ENCODE measurements at regions not wholly inside any gene's neighbourhood (a gene's known extent, or its start where the extent isn't known, plus 50 kb on each side); places are given as distances from the start of the nearest gene placed in this dataset.

DNA sequence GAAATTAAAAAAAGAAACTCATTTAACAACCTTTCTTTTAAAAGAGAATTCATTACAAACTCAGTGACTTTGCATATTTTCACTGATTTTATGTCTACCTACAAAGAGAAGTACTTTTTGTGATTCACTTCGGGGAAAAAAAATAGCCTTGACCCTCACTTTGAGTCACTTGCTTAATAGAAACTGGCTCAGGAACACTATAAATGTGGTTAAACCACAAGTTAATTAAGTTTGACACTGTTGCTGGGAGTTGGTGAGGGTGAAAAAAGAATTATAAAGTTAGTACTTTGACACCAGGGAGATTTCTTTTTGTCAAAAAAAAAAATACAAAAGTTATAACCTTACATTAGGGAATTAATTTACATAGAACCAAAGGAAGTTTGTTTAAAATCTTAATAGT lies 810.9 kb downstream of the NR2F2 start:
- H3K36me3 ChIP-seq: no peaks in the 10 kb centered on the region
- in situ Hi-C loops (cut with MboI; ENCODE audit: low sequenced_read_pairs in 4 of 4): no loop called here
- H3K27ac ChIP-seq: no peak overlapping the region
- no peaks in the 10 kb centered on the region for H3K4me1 ChIP-seq
- no peaks in the 10 kb centered on the region for H3K9me3 ChIP-seq
- TF ChIP-seq POLR2A (IDR thresholded peaks at IDR 0.05): no peak
- TF ChIP-seq, protein P1, sequence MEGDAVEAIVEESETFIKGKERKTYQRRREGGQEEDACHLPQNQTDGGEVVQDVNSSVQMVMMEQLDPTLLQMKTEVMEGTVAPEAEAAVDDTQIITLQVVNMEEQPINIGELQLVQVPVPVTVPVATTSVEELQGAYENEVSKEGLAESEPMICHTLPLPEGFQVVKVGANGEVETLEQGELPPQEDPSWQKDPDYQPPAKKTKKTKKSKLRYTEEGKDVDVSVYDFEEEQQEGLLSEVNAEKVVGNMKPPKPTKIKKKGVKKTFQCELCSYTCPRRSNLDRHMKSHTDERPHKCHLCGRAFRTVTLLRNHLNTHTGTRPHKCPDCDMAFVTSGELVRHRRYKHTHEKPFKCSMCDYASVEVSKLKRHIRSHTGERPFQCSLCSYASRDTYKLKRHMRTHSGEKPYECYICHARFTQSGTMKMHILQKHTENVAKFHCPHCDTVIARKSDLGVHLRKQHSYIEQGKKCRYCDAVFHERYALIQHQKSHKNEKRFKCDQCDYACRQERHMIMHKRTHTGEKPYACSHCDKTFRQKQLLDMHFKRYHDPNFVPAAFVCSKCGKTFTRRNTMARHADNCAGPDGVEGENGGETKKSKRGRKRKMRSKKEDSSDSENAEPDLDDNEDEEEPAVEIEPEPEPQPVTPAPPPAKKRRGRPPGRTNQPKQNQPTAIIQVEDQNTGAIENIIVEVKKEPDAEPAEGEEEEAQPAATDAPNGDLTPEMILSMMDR (IDR thresholded peaks at IDR 0.05 in 4 of 5, conservative IDR thresholded peaks at IDR 0.05 in 1 of 5): no peak
- no peaks in the 10 kb centered on the region for H3K27me3 ChIP-seq
- DNase-seq (no peak), ATAC-seq (no peak)
- intact Hi-C loops (cut with DNase I; ENCODE audit: low total_unique reads): no loop called here
- no peak overlapping the region for H3K4me3 ChIP-seq

DNA sequence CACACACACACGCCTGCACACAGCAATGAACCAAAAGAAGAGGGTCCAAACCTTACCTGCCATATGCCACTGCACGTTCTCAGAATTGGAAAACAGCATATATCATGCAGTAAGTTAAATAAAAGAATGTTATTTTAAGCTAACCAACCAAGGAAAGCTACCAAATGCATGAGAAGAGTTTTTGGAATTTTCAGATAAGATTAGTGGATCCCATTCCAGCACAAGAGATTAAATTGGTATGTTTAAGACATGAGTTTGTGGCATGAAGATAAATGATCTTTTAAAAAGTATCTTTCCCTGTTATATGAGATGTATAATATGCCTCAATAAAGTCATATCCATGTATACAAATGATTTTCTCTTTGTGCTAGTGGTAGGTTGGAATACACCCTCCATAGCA lies 811.4 kb downstream of the NR2F2 start:
- H3K36me3 ChIP-seq: no peaks in the 10 kb centered on the region
- in situ Hi-C loops (cut with MboI; ENCODE audit: low sequenced_read_pairs in 4 of 4) (no loop called here), intact Hi-C loops (cut with DNase I; ENCODE audit: low total_unique reads) (no loop called here)
- no peaks in the 10 kb centered on the region for H3K4me1 ChIP-seq
- no peaks in the 10 kb centered on the region for H3K9me3 ChIP-seq
- H3K27me3 ChIP-seq: no peaks in the 10 kb centered on the region
- DNase-seq (no peak), ATAC-seq (no peak)
- H3K4me3 ChIP-seq: no peak overlapping the region
- H3K27ac ChIP-seq: no peak overlapping the region
- TF ChIP-seq POLR2A (IDR thresholded peaks at IDR 0.05): no peak
- TF ChIP-seq, protein P1 (IDR thresholded peaks at IDR 0.05 in 4 of 5, conservative IDR thresholded peaks at IDR 0.05 in 1 of 5): no peak

DNA sequence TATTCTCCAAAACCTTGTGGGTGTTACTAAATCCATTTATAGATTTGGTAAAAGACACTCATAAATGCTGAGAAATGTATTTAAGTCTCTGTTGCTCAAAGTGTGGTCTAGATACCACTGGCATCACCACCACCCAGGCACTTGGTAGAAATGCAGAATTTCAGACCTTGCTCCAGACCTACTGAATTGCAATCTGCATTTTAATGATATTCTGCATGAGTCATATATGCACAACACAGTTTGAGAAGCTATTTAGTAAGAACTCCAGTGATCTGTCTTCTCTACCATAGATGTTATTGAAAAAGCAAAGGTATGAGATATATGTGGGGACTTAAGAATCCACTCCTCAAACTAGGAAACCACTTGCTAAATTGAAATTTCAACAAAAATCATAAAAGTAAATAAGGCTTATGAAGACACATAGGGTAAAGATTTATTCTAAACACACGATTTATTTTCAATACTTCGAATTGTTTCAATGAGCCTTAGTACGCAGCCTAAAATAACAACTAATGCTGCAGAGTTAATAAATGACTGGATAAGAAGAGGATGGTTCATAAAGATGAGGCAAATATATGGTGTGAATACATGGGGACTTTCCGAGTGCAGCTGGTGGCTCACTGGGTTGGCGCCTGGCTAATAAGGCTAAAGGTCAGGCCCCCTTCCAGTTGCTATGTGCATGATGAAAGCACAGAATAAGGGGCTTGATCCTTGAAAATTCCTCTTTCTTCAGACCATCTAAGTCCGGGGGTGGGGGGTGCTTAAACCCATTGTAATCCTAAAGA lies 813.3 kb downstream of the NR2F2 start:
- intact Hi-C loops (cut with DNase I; ENCODE audit: low total_unique reads): no loop called here
- TF ChIP-seq, protein P1 (IDR thresholded peaks at IDR 0.05 in 4 of 5, conservative IDR thresholded peaks at IDR 0.05 in 1 of 5): no peak
- TF ChIP-seq POLR2A (IDR thresholded peaks at IDR 0.05): no peak
- ATAC-seq: no peak

DNA sequence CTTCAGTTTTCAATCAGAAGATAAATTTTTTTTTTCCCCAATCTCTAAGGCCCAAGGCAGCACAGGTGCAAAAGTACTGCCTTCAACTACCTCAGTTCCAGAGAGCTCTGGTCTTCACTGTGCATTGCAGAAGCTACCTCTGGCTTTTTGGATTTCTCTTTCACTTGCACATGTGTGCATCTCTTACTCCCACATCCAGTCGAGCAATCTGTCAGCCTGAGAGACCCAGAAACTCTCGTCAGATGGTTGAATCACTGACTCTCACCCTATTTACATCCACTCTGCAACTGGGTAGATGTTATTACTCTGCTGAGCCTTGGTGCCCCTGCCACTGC lies 813.8 kb downstream of the NR2F2 start:
- no peaks in the 10 kb centered on the region for H3K36me3 ChIP-seq
- H3K9me3 ChIP-seq: no peaks in the 10 kb centered on the region
- TF ChIP-seq, protein P1 (IDR thresholded peaks at IDR 0.05 in 4 of 5, conservative IDR thresholded peaks at IDR 0.05 in 1 of 5): no peak
- TF ChIP-seq POLR2A (IDR thresholded peaks at IDR 0.05): no peak
- ATAC-seq: no peak
- DNase-seq: no peak
- intact Hi-C loops (cut with DNase I; ENCODE audit: low total_unique reads) (no loop called here), in situ Hi-C loops (cut with MboI; ENCODE audit: low sequenced_read_pairs in 4 of 4) (no loop called here)
- H3K4me3 ChIP-seq: no peak overlapping the region
- no peaks in the 10 kb centered on the region for H3K27me3 ChIP-seq
- H3K4me1 ChIP-seq: no peaks in the 10 kb centered on the region
- no peak overlapping the region for H3K27ac ChIP-seq

More for the DNA sequence above, 813.3 kb downstream of the NR2F2 start:
- Histone ChIP-seq H3K4me1 (no peaks in the 10 kb centered on the region), H3K27ac (no peak overlapping the region), H3K9me3 (no peaks in the 10 kb centered on the region), H3K27me3 (no peaks in the 10 kb centered on the region), H3K4me3 (no peak overlapping the region), H3K36me3 (no peaks in the 10 kb centered on the region)
- DNase-seq: no peak
- in situ Hi-C loops (cut with MboI; ENCODE audit: low sequenced_read_pairs in 4 of 4): no loop called here

Measured in gastrocnemius medialis (tissue), 4 donors.